ENCODE measurements at regions not wholly inside any gene's neighbourhood (a gene's known extent, or its start where the extent isn't known, plus 50 kb on each side); places are given as distances from the start of the nearest gene placed in this dataset.

- Histone ChIP-seq H3K27me3 (no peaks in the 10 kb centered on the region), H3K36me3 (no peaks in the 10 kb centered on the region), H3K4me1 (peaks cover 0 to 24% (median 9%) of the 10 kb centered on the region in 3 donors), H3K27ac (peak overlapping the region; percentile 52 to 88 (median 86)), H3K4me3 (peak overlapping the region in 1 of 2 donors; percentile 16), H3K9me3 (no peaks in the 10 kb centered on the region)
- TF ChIP-seq POLR2AphosphoS5 (IDR thresholded peaks at IDR 0.05) = peak; percentile 77
- TF ChIP-seq EP300 (IDR thresholded peaks at IDR 0.05) = no peak
- WGBS, 2 donors (ENCODE audit: low coverage in 1 of 2) = 4 to 6% methylated on average over 10 to 12 of the region's 13 CpGs
- ATAC-seq = peak; percentile 95
These were observed 91.7 kb upstream of the ANKRD10 start for GRCh38 chr13:111006506-111007031.

DNA sequence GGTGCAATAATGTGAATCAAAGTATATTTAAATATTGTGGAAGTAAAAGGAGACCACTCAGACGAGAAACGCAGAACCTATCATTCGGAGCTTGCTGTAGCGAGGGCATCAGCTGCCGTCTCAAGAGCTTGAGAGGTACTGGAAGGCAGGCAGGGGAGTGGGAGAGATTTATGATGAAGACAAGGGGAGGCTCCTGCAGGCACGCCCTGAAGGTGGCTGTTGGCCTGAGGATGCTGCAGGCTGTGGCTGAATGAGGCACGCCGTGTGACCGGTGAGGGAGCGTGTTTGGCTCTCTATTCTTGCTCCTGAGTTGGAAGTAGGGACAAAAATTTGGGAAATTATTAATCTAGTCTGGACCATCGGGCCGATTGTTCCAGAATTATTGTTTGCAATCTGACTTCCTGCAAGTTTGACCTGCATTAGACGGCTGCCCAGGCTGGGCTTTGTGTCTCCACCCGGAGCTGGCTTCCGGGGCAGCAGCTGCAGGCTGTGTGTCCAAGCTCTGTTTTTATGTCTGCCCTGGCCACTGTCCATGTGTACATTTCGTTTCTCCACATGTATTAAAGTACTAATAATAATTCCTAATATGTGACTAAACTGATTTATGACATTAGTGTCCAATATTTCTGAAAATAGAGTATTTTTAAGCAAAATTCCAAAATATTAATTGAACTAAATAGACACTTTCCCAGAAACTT lies 91.1 kb upstream of the ANKRD10 start:
- H3K36me3 ChIP-seq = no peaks in the 10 kb centered on the region
- 23 to 50% methylated on average over 8 to 16 of the region's 16 CpGs for WGBS, 2 donors (ENCODE audit: low coverage in 1 of 2)
- peak overlapping the region; percentile 52 to 88 (median 86) for H3K27ac ChIP-seq
- H3K4me1 ChIP-seq = peaks cover 0 to 24% (median 9%) of the 10 kb centered on the region in 3 donors
- ATAC-seq = peak; percentile 59
- TF ChIP-seq, protein P1, sequence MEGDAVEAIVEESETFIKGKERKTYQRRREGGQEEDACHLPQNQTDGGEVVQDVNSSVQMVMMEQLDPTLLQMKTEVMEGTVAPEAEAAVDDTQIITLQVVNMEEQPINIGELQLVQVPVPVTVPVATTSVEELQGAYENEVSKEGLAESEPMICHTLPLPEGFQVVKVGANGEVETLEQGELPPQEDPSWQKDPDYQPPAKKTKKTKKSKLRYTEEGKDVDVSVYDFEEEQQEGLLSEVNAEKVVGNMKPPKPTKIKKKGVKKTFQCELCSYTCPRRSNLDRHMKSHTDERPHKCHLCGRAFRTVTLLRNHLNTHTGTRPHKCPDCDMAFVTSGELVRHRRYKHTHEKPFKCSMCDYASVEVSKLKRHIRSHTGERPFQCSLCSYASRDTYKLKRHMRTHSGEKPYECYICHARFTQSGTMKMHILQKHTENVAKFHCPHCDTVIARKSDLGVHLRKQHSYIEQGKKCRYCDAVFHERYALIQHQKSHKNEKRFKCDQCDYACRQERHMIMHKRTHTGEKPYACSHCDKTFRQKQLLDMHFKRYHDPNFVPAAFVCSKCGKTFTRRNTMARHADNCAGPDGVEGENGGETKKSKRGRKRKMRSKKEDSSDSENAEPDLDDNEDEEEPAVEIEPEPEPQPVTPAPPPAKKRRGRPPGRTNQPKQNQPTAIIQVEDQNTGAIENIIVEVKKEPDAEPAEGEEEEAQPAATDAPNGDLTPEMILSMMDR (IDR thresholded peaks at IDR 0.05) = no peak
- TF ChIP-seq POLR2A (IDR thresholded peaks at IDR 0.05) (no peak), POLR2AphosphoS5 (IDR thresholded peaks at IDR 0.05) (peak; percentile 51), EP300 (IDR thresholded peaks at IDR 0.05) (no peak)
- peak overlapping the region in 1 of 2 donors; percentile 16 for H3K4me3 ChIP-seq
- H3K27me3 ChIP-seq = no peaks in the 10 kb centered on the region
- H3K9me3 ChIP-seq = no peaks in the 10 kb centered on the region

DNA sequence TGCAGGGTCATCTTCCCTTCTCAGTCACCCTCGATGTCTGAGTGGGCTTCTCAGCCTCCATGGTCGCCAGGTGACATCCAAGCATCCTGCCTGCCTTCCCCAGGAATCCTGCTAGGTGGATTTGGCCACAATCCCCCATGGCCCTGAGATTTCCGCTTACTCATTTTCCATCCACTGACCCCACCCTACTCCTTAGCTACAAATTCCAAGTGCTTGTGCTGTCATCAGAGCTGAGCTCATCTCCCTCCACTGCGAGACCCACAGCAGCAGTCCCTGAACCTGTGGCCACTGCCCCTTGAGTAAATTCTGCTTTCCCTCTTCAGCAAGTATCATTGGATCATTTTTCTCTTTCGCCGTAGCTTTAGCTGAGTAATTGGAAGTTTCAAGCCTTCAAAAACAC lies 90.5 kb upstream of the ANKRD10 start:
- no peak for ATAC-seq
- peaks cover 0 to 24% (median 9%) of the 10 kb centered on the region in 3 donors for H3K4me1 ChIP-seq
- H3K4me3 ChIP-seq = no peak overlapping the region
- TF ChIP-seq POLR2AphosphoS5 (IDR thresholded peaks at IDR 0.05) (no peak), POLR2A (IDR thresholded peaks at IDR 0.05) (no peak), EP300 (IDR thresholded peaks at IDR 0.05) (no peak)
- TF ChIP-seq, protein P1 (IDR thresholded peaks at IDR 0.05) = no peak
- 72 to 73% methylated on average over 6 of the region's 6 CpGs for WGBS, 2 donors (ENCODE audit: low coverage in 1 of 2)
- H3K27ac ChIP-seq = peak overlapping the region in 3 of 4 donors; percentile 86 to 88 (median 86)
- no peaks in the 10 kb centered on the region for H3K36me3 ChIP-seq
- no peaks in the 10 kb centered on the region for H3K27me3 ChIP-seq
- no peaks in the 10 kb centered on the region for H3K9me3 ChIP-seq

DNA sequence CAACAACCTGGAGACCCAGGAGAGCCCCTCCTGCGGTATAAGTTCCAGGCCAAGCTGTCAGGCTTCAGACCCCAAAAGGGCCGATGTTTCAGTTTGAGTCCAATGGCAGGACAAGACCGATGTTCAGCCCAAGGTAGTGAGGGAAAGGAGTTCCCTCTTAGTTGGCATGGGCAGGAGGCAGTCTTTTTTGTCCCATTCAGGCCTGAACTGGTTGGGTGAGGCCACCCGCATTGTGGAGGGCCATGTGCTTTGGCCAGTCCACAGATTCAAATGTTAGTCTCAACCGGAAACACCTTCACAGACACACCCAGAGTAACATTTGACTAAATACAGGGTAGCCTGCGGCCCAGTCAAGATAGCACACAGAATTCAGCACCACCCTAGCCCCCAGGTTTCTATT lies 89.6 kb upstream of the ANKRD10 start:
- TF ChIP-seq, protein P1 (IDR thresholded peaks at IDR 0.05) = no peak
- no peak for TF ChIP-seq POLR2A (IDR thresholded peaks at IDR 0.05)
- TF ChIP-seq POLR2AphosphoS5 (IDR thresholded peaks at IDR 0.05) = no peak
- TF ChIP-seq EP300 (IDR thresholded peaks at IDR 0.05) = no peak
- Histone ChIP-seq H3K4me1 (peaks cover 0 to 24% (median 9%) of the 10 kb centered on the region in 3 donors), H3K36me3 (no peaks in the 10 kb centered on the region), H3K27me3 (no peaks in the 10 kb centered on the region), H3K27ac (no peak overlapping the region), H3K4me3 (no peak overlapping the region), H3K9me3 (no peaks in the 10 kb centered on the region)
- ATAC-seq = no peak
- WGBS, 2 donors (ENCODE audit: low coverage in 1 of 2) = 90% methylated on average over 2 of the region's 6 CpGs; no CpG with 5 or more reads in 1 of the 2 donors

DNA sequence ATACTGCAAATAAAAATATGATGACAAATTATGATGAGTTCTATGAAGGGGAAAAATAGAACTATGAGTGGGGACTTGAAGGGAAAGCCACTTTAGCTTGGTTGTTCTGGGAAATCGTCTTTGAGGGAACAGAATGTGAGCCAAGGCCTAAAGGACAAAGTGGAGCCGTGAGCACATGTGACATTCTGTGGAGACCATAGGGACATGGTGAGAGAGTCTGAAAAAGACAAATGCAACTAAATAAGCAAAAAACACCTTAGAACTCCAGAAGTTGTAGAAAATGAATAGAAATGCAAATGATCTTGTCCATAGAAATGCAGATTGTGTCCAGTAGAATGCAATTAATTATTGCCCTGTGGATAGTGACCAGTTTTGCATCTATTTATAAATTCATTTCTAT lies 86.8 kb upstream of the ANKRD10 start:
- peaks cover 0 to 15% (median 9%) of the 10 kb centered on the region in 3 donors for H3K4me1 ChIP-seq
- no peak for ATAC-seq
- no peak for TF ChIP-seq POLR2AphosphoS5 (IDR thresholded peaks at IDR 0.05)
- no peak for TF ChIP-seq POLR2A (IDR thresholded peaks at IDR 0.05)
- TF ChIP-seq, protein P1 (IDR thresholded peaks at IDR 0.05) = no peak

More for the DNA sequence above, 86.8 kb upstream of the ANKRD10 start:
- H3K27ac ChIP-seq = no peak overlapping the region
- H3K36me3 ChIP-seq = no peaks in the 10 kb centered on the region
- WGBS, 2 donors (ENCODE audit: low coverage in 1 of 2) = 85 to 90% methylated on average over 2 of the region's 2 CpGs
- H3K4me3 ChIP-seq = no peak overlapping the region
- H3K27me3 ChIP-seq = no peaks in the 10 kb centered on the region
- no peaks in the 10 kb centered on the region for H3K9me3 ChIP-seq

Data from gastroesophageal sphincter (tissue), 4 donors.